ENCODE measurements at regions not wholly inside any gene's neighbourhood (a gene's known extent, or its start where the extent isn't known, plus 50 kb on each side); places are given as distances from the start of the nearest gene placed in this dataset.

GRCh38 chr4:38454284-38454683 lies 209.7 kb upstream of the KLF3 start:
- Histone ChIP-seq H3K27ac (ENCODE audit: low read depth in 1 of 2, low read length in 2 of 2) (no peak overlapping the region), H3K9me3 (ENCODE audit: control insufficient read depth in 1 of 2, insufficient read depth in 1 of 2, low read length in 2 of 2) (peaks cover 0 to 4% of the 10 kb centered on the region in 2 experiments), H3K36me3 (ENCODE audit: insufficient read depth, low read length) (no peaks in the 10 kb centered on the region), H3K4me1 (ENCODE audit: insufficient read depth, low read length) (peaks cover 9% of the 10 kb centered on the region), H3K4me3 (ENCODE audit: low read length) (no peak overlapping the region), H3K27me3 (ENCODE audit: control insufficient read depth in 1 of 2, insufficient read depth in 2 of 2, low read length in 2 of 2) (no peaks in the 10 kb centered on the region)
- no peak for TF ChIP-seq CTCF (IDR thresholded peaks at IDR 0.05)
- no peak overlapping the region for H3K4me3 Mint-ChIP-seq
- H3K27me3 Mint-ChIP-seq = no peaks in the 10 kb centered on the region
- ChIA-PET CTCF (no interaction called here), POLR2A (no interaction called here)
- H3K4me1 Mint-ChIP-seq (ENCODE audit: low read depth) = peaks cover 40% of the 10 kb centered on the region
- DNase-seq (no peak), ATAC-seq (ENCODE audit: poor library complexity) (no peak)
- peaks cover 3% of the 10 kb centered on the region for H3K36me3 Mint-ChIP-seq (ENCODE audit: low read depth)
- peak overlapping the region; percentile 19 for H3K27ac Mint-ChIP-seq
- H3K9me3 Mint-ChIP-seq = no peaks in the 10 kb centered on the region
- intact Hi-C loops (cut with DNase I, micrococcal nuclease) = no loop called here

GRCh38 chr4:38455092-38455862 lies 208.7 kb upstream of the KLF3 start:
- no peaks in the 10 kb centered on the region for H3K27me3 Mint-ChIP-seq
- intact Hi-C loops (cut with DNase I, micrococcal nuclease) = loop anchor here in 1 of 2 experiments (5.0 kb wide), 1 partner anchor 52 kb away; no protein-coding TSS in a partner anchor
- no peaks in the 10 kb centered on the region for H3K27me3 ChIP-seq (ENCODE audit: control insufficient read depth in 1 of 2, insufficient read depth in 2 of 2, low read length in 2 of 2)
- H3K27ac Mint-ChIP-seq = peak overlapping the region; percentile 66
- TF ChIP-seq CTCF (IDR thresholded peaks at IDR 0.05) = no peak
- no peaks in the 10 kb centered on the region for H3K9me3 ChIP-seq (ENCODE audit: control insufficient read depth in 1 of 2, insufficient read depth in 1 of 2, low read length in 2 of 2)
- no peaks in the 10 kb centered on the region for H3K36me3 ChIP-seq (ENCODE audit: insufficient read depth, low read length)
- no peaks in the 10 kb centered on the region for H3K9me3 Mint-ChIP-seq
- H3K27ac ChIP-seq (ENCODE audit: low read depth in 1 of 2, low read length in 2 of 2) = no peak overlapping the region
- H3K4me3 ChIP-seq (ENCODE audit: low read length) = no peak overlapping the region
- peaks cover 9% of the 10 kb centered on the region for H3K4me1 ChIP-seq (ENCODE audit: insufficient read depth, low read length)
- no peaks in the 10 kb centered on the region for H3K36me3 Mint-ChIP-seq (ENCODE audit: low read depth)
- H3K4me3 Mint-ChIP-seq = peak overlapping the region; percentile 35
- ChIA-PET CTCF (interaction anchor here (0.8 kb wide), 1 partner anchor 10 kb away, joined by 3 read pairs; no protein-coding TSS in a partner anchor), POLR2A (no interaction called here)
- ATAC-seq (ENCODE audit: poor library complexity) (peak; percentile 44), DNase-seq (peak in 2 of 14 experiments; percentile 22 to 23)
- peaks cover 40% of the 10 kb centered on the region for H3K4me1 Mint-ChIP-seq (ENCODE audit: low read depth)

GRCh38 chr4:38456096-38456495 lies 207.9 kb upstream of the KLF3 start:
- Histone ChIP-seq H3K27me3 (ENCODE audit: control insufficient read depth in 1 of 2, insufficient read depth in 2 of 2, low read length in 2 of 2) (no peaks in the 10 kb centered on the region), H3K36me3 (ENCODE audit: insufficient read depth, low read length) (no peaks in the 10 kb centered on the region), H3K4me1 (ENCODE audit: insufficient read depth, low read length) (peaks cover 9% of the 10 kb centered on the region), H3K9me3 (ENCODE audit: control insufficient read depth in 1 of 2, insufficient read depth in 1 of 2, low read length in 2 of 2) (no peaks in the 10 kb centered on the region), H3K27ac (ENCODE audit: low read depth in 1 of 2, low read length in 2 of 2) (no peak overlapping the region), H3K4me3 (ENCODE audit: low read length) (no peak overlapping the region)
- ATAC-seq (ENCODE audit: poor library complexity) (no peak), DNase-seq (no peak)
- H3K27ac Mint-ChIP-seq = peak overlapping the region; percentile 66
- TF ChIP-seq CTCF (IDR thresholded peaks at IDR 0.05) = no peak
- H3K4me3 Mint-ChIP-seq = no peak overlapping the region
- CTCF ChIA-PET = interaction anchor here (0.8 kb wide), 1 partner anchor 9 kb away, joined by 3 read pairs; no protein-coding TSS in a partner anchor
- peaks cover 40% of the 10 kb centered on the region for H3K4me1 Mint-ChIP-seq (ENCODE audit: low read depth)
- H3K36me3 Mint-ChIP-seq (ENCODE audit: low read depth) = no peaks in the 10 kb centered on the region
- no peaks in the 10 kb centered on the region for H3K27me3 Mint-ChIP-seq
- no peaks in the 10 kb centered on the region for H3K9me3 Mint-ChIP-seq
- intact Hi-C loops (cut with DNase I, micrococcal nuclease) = loop anchor here in 1 of 2 experiments (5.0 kb wide), 1 partner anchor 51 kb away; no protein-coding TSS in a partner anchor
- POLR2A ChIA-PET = no interaction called here
